ENCODE measurements at regions not wholly inside any gene's neighbourhood (a gene's known extent, or its start where the extent isn't known, plus 50 kb on each side); places are given as distances from the start of the nearest gene placed in this dataset.

GRCh38 chr2:9738535-9739496 lies 104.5 kb upstream of the TAF1B start:
- H3K9me3 ChIP-seq (ENCODE audit: control insufficient read depth, insufficient read depth, low read length): no peaks in the 10 kb centered on the region; the same call in none of the 2 replicates
- TF ChIP-seq EZH2phosphoT487 (IDR thresholded peaks at IDR 0.05; ENCODE audit: borderline replicate concordance, low read length) (no peak), CTCF (IDR thresholded peaks at IDR 0.05; ENCODE audit: low read depth, low read length, poor library complexity, severe bottlenecking) (no peak)
- peaks cover 5% of the 10 kb centered on the region; the same call in 1 of the 2 replicates for H3K27me3 ChIP-seq (ENCODE audit: control insufficient read depth, low read length)
- peak overlapping the region; percentile 7; the same call in 1 of the 2 replicates for H3K4me2 ChIP-seq (ENCODE audit: low read length)
- no peak overlapping the region; the same call in 1 of the 2 replicates for H3K4me3 ChIP-seq (ENCODE audit: low read length)
- peaks cover 8% of the 10 kb centered on the region; the same call in 1 of the 2 replicates for H3K4me1 ChIP-seq (ENCODE audit: control insufficient read depth, low read length)
- H3F3A ChIP-seq (ENCODE audit: control insufficient read depth, insufficient read depth): no peaks in the 10 kb centered on the region
- no peaks in the 10 kb centered on the region for H3K79me2 ChIP-seq (ENCODE audit: control insufficient read depth, low read length)
- no peaks in the 10 kb centered on the region for H4K20me1 ChIP-seq (ENCODE audit: control insufficient read depth, insufficient read depth, low read depth, low read length)
- no peaks in the 10 kb centered on the region for H3K36me3 ChIP-seq (ENCODE audit: control insufficient read depth, low read length)
- no peaks in the 10 kb centered on the region for H3K9me2 ChIP-seq (replicated peaks; ENCODE audit: control insufficient read depth, low read length)
- H3K27ac ChIP-seq (ENCODE audit: low read depth, low read length): no peak overlapping the region

GRCh38 chr2:9739531-9739964 lies 103.7 kb upstream of the TAF1B start:
- Histone ChIP-seq H3K4me1 (ENCODE audit: control insufficient read depth, low read length) (peaks cover 8% of the 10 kb centered on the region; the same call in 1 of the 2 replicates), H3K27me3 (ENCODE audit: control insufficient read depth, low read length) (peaks cover 11% of the 10 kb centered on the region; the same call in 1 of the 2 replicates), H3K27ac (ENCODE audit: low read depth, low read length) (no peak overlapping the region), H3K36me3 (ENCODE audit: control insufficient read depth, low read length) (no peaks in the 10 kb centered on the region), H3K9me2 (replicated peaks; ENCODE audit: control insufficient read depth, low read length) (no peaks in the 10 kb centered on the region), H3K9me3 (ENCODE audit: control insufficient read depth, insufficient read depth, low read length) (no peaks in the 10 kb centered on the region; the same call in none of the 2 replicates), H4K20me1 (ENCODE audit: control insufficient read depth, insufficient read depth, low read depth, low read length) (no peaks in the 10 kb centered on the region), H3K79me2 (ENCODE audit: control insufficient read depth, low read length) (no peaks in the 10 kb centered on the region), H3F3A (ENCODE audit: control insufficient read depth, insufficient read depth) (no peaks in the 10 kb centered on the region), H3K4me3 (ENCODE audit: low read length) (no peak overlapping the region; the same call in 1 of the 2 replicates), H3K4me2 (ENCODE audit: low read length) (peak overlapping the region; percentile 7; the same call in 1 of the 2 replicates)
- TF ChIP-seq CTCF (IDR thresholded peaks at IDR 0.05; ENCODE audit: low read depth, low read length, poor library complexity, severe bottlenecking) (no peak), EZH2phosphoT487 (IDR thresholded peaks at IDR 0.05; ENCODE audit: borderline replicate concordance, low read length) (no peak)

- no peaks in the 10 kb centered on the region; the same call in 1 of the 2 replicates for H3K9me3 ChIP-seq (ENCODE audit: control insufficient read depth, insufficient read depth, low read length)
- no peak overlapping the region for H3K27ac ChIP-seq (ENCODE audit: low read depth, low read length)
- H4K20me1 ChIP-seq (ENCODE audit: control insufficient read depth, insufficient read depth, low read depth, low read length): no peaks in the 10 kb centered on the region
- peaks cover 8% of the 10 kb centered on the region; the same call in 1 of the 2 replicates for H3K4me1 ChIP-seq (ENCODE audit: control insufficient read depth, low read length)
- no peak overlapping the region for H3K4me3 ChIP-seq (ENCODE audit: low read length)
- H3K4me2 ChIP-seq (ENCODE audit: low read length): no peak overlapping the region
- no peaks in the 10 kb centered on the region for H3K36me3 ChIP-seq (ENCODE audit: control insufficient read depth, low read length)
- no peaks in the 10 kb centered on the region for H3K9me2 ChIP-seq (replicated peaks; ENCODE audit: control insufficient read depth, low read length)
- no peaks in the 10 kb centered on the region for H3F3A ChIP-seq (ENCODE audit: control insufficient read depth, insufficient read depth)
- no peaks in the 10 kb centered on the region for H3K79me2 ChIP-seq (ENCODE audit: control insufficient read depth, low read length)
- H3K27me3 ChIP-seq (ENCODE audit: control insufficient read depth, low read length): peaks cover 13% of the 10 kb centered on the region
- TF ChIP-seq EZH2phosphoT487 (IDR thresholded peaks at IDR 0.05; ENCODE audit: borderline replicate concordance, low read length) (no peak), CTCF (IDR thresholded peaks at IDR 0.05; ENCODE audit: low read depth, low read length, poor library complexity, severe bottlenecking) (no peak)
Measured at GRCh38 chr2:9740382-9741073, 102.7 kb upstream of the TAF1B start.

Data from DOHH2 (cell line).